ENCODE measurements at regions not wholly inside any gene's neighbourhood (a gene's known extent, or its start where the extent isn't known, plus 50 kb on each side); places are given as distances from the start of the nearest gene placed in this dataset.

DNA sequence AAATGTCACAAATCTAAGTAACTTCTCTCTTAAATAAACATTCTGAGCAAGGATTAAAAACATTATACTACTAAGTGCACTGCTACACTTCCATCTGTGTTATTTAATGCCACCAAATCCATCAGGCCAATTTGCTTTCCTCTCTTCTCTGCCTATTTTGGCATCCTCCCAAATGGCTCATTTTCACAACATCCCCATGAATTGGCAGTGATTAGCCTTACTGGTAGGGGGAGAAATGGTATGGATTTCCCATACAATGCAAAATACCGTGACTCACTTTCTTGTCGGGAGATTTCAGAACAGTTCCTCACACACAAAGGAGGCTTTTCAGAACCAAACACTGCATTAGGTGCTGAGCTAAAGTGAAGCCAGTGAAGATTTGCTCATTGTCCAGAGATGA is 195.7 kb downstream of the MIS18A start:
- TF ChIP-seq, protein P1, sequence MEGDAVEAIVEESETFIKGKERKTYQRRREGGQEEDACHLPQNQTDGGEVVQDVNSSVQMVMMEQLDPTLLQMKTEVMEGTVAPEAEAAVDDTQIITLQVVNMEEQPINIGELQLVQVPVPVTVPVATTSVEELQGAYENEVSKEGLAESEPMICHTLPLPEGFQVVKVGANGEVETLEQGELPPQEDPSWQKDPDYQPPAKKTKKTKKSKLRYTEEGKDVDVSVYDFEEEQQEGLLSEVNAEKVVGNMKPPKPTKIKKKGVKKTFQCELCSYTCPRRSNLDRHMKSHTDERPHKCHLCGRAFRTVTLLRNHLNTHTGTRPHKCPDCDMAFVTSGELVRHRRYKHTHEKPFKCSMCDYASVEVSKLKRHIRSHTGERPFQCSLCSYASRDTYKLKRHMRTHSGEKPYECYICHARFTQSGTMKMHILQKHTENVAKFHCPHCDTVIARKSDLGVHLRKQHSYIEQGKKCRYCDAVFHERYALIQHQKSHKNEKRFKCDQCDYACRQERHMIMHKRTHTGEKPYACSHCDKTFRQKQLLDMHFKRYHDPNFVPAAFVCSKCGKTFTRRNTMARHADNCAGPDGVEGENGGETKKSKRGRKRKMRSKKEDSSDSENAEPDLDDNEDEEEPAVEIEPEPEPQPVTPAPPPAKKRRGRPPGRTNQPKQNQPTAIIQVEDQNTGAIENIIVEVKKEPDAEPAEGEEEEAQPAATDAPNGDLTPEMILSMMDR (IDR thresholded peaks at IDR 0.05; ENCODE audit: low read depth, low read length): no peak
- TF ChIP-seq, protein P2, sequence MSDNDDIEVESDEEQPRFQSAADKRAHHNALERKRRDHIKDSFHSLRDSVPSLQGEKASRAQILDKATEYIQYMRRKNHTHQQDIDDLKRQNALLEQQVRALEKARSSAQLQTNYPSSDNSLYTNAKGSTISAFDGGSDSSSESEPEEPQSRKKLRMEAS (IDR thresholded peaks at IDR 0.05; ENCODE audit: low read depth, low read length): no peak
- no peak for TF ChIP-seq POLR2A (IDR thresholded peaks at IDR 0.05; ENCODE audit: extremely low read depth, insufficient read length)
